ENCODE measurements at regions not wholly inside any gene's neighbourhood (a gene's known extent, or its start where the extent isn't known, plus 50 kb on each side); places are given as distances from the start of the nearest gene placed in this dataset.

GRCh38 chr6:95243053-95243452 lies 334.3 kb upstream of the MANEA start:
- DNase-seq, result no peak

- no peak for DNase-seq
These were observed 332.6 kb upstream of the MANEA start for GRCh38 chr6:95244751-95245150.

GRCh38 chr6:95248499-95248898 lies 328.8 kb upstream of the MANEA start:
- no peak for DNase-seq

GRCh38 chr6:95249175-95249574 lies 328.2 kb upstream of the MANEA start:
- no peak for DNase-seq

- no peak for DNase-seq
These were observed 327.7 kb upstream of the MANEA start for GRCh38 chr6:95249661-95250060.

GRCh38 chr6:95263840-95264239 lies 313.5 kb upstream of the MANEA start:
- DNase-seq, result no peak

GRCh38 chr6:95266537-95267258 lies 310.6 kb upstream of the MANEA start:
- no peak for DNase-seq

- no peak for DNase-seq
These were observed 302.6 kb upstream of the MANEA start for GRCh38 chr6:95274686-95275235.

GRCh38 chr6:95279616-95280015 lies 297.7 kb upstream of the MANEA start:
- no peak for DNase-seq

GRCh38 chr6:95280686-95281273 lies 296.6 kb upstream of the MANEA start:
- no peak for DNase-seq

- DNase-seq, result no peak
These were observed 291.5 kb upstream of the MANEA start for GRCh38 chr6:95285881-95286280.

GRCh38 chr6:95286874-95287273 lies 290.5 kb upstream of the MANEA start:
- no peak for DNase-seq

GRCh38 chr6:95288251-95288650 lies 289.1 kb upstream of the MANEA start:
- DNase-seq, result no peak

GRCh38 chr6:95292011-95292410 lies 285.3 kb upstream of the MANEA start:
- no peak for DNase-seq

GRCh38 chr6:95293257-95293656 lies 284.1 kb upstream of the MANEA start:
- no peak for DNase-seq

GRCh38 chr6:95294043-95294442 lies 283.3 kb upstream of the MANEA start:
- DNase-seq, result no peak

GRCh38 chr6:95309545-95309944 lies 267.8 kb upstream of the MANEA start:
- DNase-seq, result no peak

- DNase-seq, result no peak
These were observed 259.2 kb upstream of the MANEA start for GRCh38 chr6:95318137-95318536.

- peak; percentile 36 for DNase-seq
These were observed 256.2 kb upstream of the MANEA start for GRCh38 chr6:95321126-95321525.

GRCh38 chr6:95325916-95326315 lies 251.4 kb upstream of the MANEA start:
- DNase-seq, result no peak

GRCh38 chr6:95328231-95328630 lies 249.1 kb upstream of the MANEA start:
- DNase-seq, result no peak

GRCh38 chr6:95352064-95352795 lies 225.1 kb upstream of the MANEA start:
- DNase-seq, result no peak

- no peak for DNase-seq
These were observed 222.8 kb upstream of the MANEA start for GRCh38 chr6:95354551-95354950.

Measured in skin of body (tissue), 1 donor.